ENCODE measurements at regions not wholly inside any gene's neighbourhood (a gene's known extent, or its start where the extent isn't known, plus 50 kb on each side); places are given as distances from the start of the nearest gene placed in this dataset.

GRCh38 chr2:2717406-2717805 lies 386.3 kb upstream of the MYT1L start:
- TF ChIP-seq CTCF (IDR thresholded peaks at IDR 0.05; ENCODE audit: insufficient read depth, low read depth, low read length): no peak
- ChIA-PET POLR2A (no interaction called here), CTCF (no interaction called here)
- no peaks in the 10 kb centered on the region for H3K27me3 ChIP-seq (ENCODE audit: control insufficient read depth, insufficient read depth, low read length)
- no peak for DNase-seq (ENCODE audit: low read depth)
- H3K4me3 ChIP-seq (ENCODE audit: low read depth, low read length): no peak overlapping the region
- no peaks in the 10 kb centered on the region for H3K36me3 ChIP-seq (ENCODE audit: control insufficient read depth, insufficient read depth, low read length)

GRCh38 chr2:2716771-2717170 lies 385.7 kb upstream of the MYT1L start:
- no peak overlapping the region for H3K4me3 ChIP-seq (ENCODE audit: low read depth, low read length)
- no peaks in the 10 kb centered on the region for H3K27me3 ChIP-seq (ENCODE audit: control insufficient read depth, insufficient read depth, low read length)
- ChIA-PET POLR2A (no interaction called here), CTCF (no interaction called here)
- no peak for TF ChIP-seq CTCF (IDR thresholded peaks at IDR 0.05; ENCODE audit: insufficient read depth, low read depth, low read length)
- DNase-seq (ENCODE audit: low read depth): no peak
- H3K36me3 ChIP-seq (ENCODE audit: control insufficient read depth, insufficient read depth, low read length): no peaks in the 10 kb centered on the region

- Histone ChIP-seq H3K27me3 (ENCODE audit: control insufficient read depth, insufficient read depth, low read length) (no peaks in the 10 kb centered on the region), H3K4me3 (ENCODE audit: low read depth, low read length) (no peak overlapping the region), H3K36me3 (ENCODE audit: control insufficient read depth, insufficient read depth, low read length) (no peaks in the 10 kb centered on the region)
- ChIA-PET POLR2A (no interaction called here), CTCF (no interaction called here)
- DNase-seq (ENCODE audit: low read depth): no peak
- TF ChIP-seq CTCF (IDR thresholded peaks at IDR 0.05; ENCODE audit: insufficient read depth, low read depth, low read length): no peak
Measured at GRCh38 chr2:2715036-2715818, 384.2 kb upstream of the MYT1L start.

- DNase-seq (ENCODE audit: low read depth): no peak
- Histone ChIP-seq H3K4me3 (ENCODE audit: low read depth, low read length) (no peak overlapping the region), H3K36me3 (ENCODE audit: control insufficient read depth, insufficient read depth, low read length) (no peaks in the 10 kb centered on the region), H3K27me3 (ENCODE audit: control insufficient read depth, insufficient read depth, low read length) (no peaks in the 10 kb centered on the region)
- no peak for TF ChIP-seq CTCF (IDR thresholded peaks at IDR 0.05; ENCODE audit: insufficient read depth, low read depth, low read length)
- ChIA-PET CTCF (no interaction called here), POLR2A (no interaction called here)
Measured at GRCh38 chr2:2714408-2714807, 383.3 kb upstream of the MYT1L start.

- POLR2A ChIA-PET: no interaction called here
- no peak for TF ChIP-seq CTCF (IDR thresholded peaks at IDR 0.05; ENCODE audit: insufficient read depth, low read depth, low read length)
- no peaks in the 10 kb centered on the region for H3K27me3 ChIP-seq (ENCODE audit: control insufficient read depth, insufficient read depth, low read length)
- no peak for DNase-seq (ENCODE audit: low read depth)
- no peaks in the 10 kb centered on the region for H3K36me3 ChIP-seq (ENCODE audit: control insufficient read depth, insufficient read depth, low read length)
- CTCF ChIA-PET: no interaction called here
- no peak overlapping the region for H3K4me3 ChIP-seq (ENCODE audit: low read depth, low read length)
Measured at GRCh38 chr2:2709431-2709770, 378.3 kb upstream of the MYT1L start.
